ENCODE measurements at regions not wholly inside any gene's neighbourhood (a gene's known extent, or its start where the extent isn't known, plus 50 kb on each side); places are given as distances from the start of the nearest gene placed in this dataset.

DNA sequence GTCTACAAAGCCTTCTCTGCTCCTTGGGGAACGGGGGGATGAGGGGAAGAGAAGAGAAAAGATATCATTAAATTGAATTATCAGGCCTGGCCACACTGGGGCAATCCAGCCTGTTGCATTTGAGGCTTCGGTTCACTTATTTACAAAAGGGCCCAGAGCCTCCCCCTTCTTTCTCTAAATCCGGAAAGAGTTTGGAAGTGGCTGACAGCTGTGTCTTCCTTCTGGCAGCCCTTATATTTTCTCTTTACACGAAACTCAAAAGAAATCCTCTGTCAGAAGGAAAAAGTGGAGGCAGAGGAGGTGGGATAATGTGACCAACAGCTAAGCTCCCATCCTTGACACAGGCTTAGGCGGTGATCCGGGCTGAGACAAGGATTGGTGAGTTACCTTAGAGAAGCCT is 158.3 kb upstream of the TAPT1 start (continued):
- TF ChIP-seq REST (IDR thresholded peaks at IDR 0.05): no peak
- TF ChIP-seq FOXA1 (IDR thresholded peaks at IDR 0.05): no peak
- no peak for TF ChIP-seq FOXA2 (IDR thresholded peaks at IDR 0.05)

- 62% methylated on average over 3 of the region's 3 CpGs for WGBS
- Histone ChIP-seq H3K4me3 (ENCODE audit: low read depth in 1 of 3, low read length in 3 of 3) (no peak overlapping the region), H3K9ac (ENCODE audit: low read depth in 1 of 2, low read length in 2 of 2) (no peak overlapping the region), H3K27ac (ENCODE audit: low read depth in 1 of 2, low read length in 2 of 2) (no peak overlapping the region), H3K4me1 (ENCODE audit: control insufficient read depth in 4 of 4, insufficient read depth in 4 of 4, low read length in 3 of 4) (no peaks in the 10 kb centered on the region), H3K27me3 (ENCODE audit: control insufficient read depth in 4 of 4, insufficient read depth in 4 of 4, low read length in 3 of 4) (no peaks in the 10 kb centered on the region), H3K9me3 (ENCODE audit: control insufficient read depth in 4 of 4, low read length in 3 of 4) (peaks cover 0 to 2% (median 0%) of the 10 kb centered on the region in 4 donors), H3K36me3 (ENCODE audit: control insufficient read depth in 4 of 4, insufficient read depth in 3 of 4, low read depth in 1 of 4, low read length in 3 of 4) (no peaks in the 10 kb centered on the region)
- DNase-seq (ENCODE audit: low spot score): no peak
- TF ChIP-seq RAD21 (IDR thresholded peaks at IDR 0.05): no peak
Observed at GRCh38 chr4:16382571-16382970, 156.3 kb upstream of the TAPT1 start.

DNA sequence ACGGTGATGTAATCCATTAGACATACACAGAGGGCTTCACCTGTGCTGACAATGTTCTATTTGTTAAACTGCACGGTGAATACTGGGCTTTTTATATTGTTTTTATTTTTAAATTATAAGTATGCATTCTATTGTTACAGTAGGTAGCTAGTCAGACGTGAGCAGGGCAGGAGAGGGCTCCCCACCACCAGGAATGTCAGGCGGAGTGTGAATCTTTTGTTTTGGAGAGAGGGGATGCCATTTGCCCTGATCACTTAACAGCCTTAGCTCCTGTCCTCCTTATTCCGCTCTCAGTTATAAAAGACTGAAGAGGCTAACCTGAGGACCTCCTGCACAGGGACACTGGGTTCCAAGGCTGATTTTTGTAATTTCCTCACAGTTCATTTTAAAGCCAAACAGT is 151.6 kb upstream of the TAPT1 start:
- WGBS: 84% methylated on average over 5 of the region's 5 CpGs
- H3K4me3 ChIP-seq (ENCODE audit: low read depth in 1 of 3, low read length in 3 of 3): no peak overlapping the region
- no peak for DNase-seq (ENCODE audit: low spot score)
- H3K27ac ChIP-seq (ENCODE audit: low read depth in 1 of 2, low read length in 2 of 2): no peak overlapping the region
- TF ChIP-seq FOXA2 (IDR thresholded peaks at IDR 0.05): no peak
- no peak for TF ChIP-seq EGR1 (IDR thresholded peaks at IDR 0.05; ENCODE audit: low read depth in 2 of 2)
- no peak for TF ChIP-seq ATF3 (IDR thresholded peaks at IDR 0.05)
- no peak for TF ChIP-seq NR2F2 (IDR thresholded peaks at IDR 0.05)
- no peak for TF ChIP-seq HNF4G (IDR thresholded peaks at IDR 0.05)
- no peak for TF ChIP-seq SP1 (IDR thresholded peaks at IDR 0.05)
- TF ChIP-seq, protein P1, sequence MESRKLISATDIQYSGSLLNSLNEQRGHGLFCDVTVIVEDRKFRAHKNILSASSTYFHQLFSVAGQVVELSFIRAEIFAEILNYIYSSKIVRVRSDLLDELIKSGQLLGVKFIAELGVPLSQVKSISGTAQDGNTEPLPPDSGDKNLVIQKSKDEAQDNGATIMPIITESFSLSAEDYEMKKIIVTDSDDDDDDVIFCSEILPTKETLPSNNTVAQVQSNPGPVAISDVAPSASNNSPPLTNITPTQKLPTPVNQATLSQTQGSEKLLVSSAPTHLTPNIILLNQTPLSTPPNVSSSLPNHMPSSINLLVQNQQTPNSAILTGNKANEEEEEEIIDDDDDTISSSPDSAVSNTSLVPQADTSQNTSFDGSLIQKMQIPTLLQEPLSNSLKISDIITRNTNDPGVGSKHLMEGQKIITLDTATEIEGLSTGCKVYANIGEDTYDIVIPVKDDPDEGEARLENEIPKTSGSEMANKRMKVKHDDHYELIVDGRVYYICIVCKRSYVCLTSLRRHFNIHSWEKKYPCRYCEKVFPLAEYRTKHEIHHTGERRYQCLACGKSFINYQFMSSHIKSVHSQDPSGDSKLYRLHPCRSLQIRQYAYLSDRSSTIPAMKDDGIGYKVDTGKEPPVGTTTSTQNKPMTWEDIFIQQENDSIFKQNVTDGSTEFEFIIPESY (IDR thresholded peaks at IDR 0.05): no peak
- TF ChIP-seq RXRA (IDR thresholded peaks at IDR 0.05): no peak
- no peaks in the 10 kb centered on the region for H3K36me3 ChIP-seq (ENCODE audit: control insufficient read depth in 4 of 4, insufficient read depth in 3 of 4, low read depth in 1 of 4, low read length in 3 of 4)
- no peaks in the 10 kb centered on the region for H3K27me3 ChIP-seq (ENCODE audit: control insufficient read depth in 4 of 4, insufficient read depth in 4 of 4, low read length in 3 of 4)
- no peaks in the 10 kb centered on the region for H3K4me1 ChIP-seq (ENCODE audit: control insufficient read depth in 4 of 4, insufficient read depth in 4 of 4, low read length in 3 of 4)
- H3K9ac ChIP-seq (ENCODE audit: low read depth in 1 of 2, low read length in 2 of 2): no peak overlapping the region
- H3K9me3 ChIP-seq (ENCODE audit: control insufficient read depth in 4 of 4, low read length in 3 of 4): no peaks in the 10 kb centered on the region

DNA sequence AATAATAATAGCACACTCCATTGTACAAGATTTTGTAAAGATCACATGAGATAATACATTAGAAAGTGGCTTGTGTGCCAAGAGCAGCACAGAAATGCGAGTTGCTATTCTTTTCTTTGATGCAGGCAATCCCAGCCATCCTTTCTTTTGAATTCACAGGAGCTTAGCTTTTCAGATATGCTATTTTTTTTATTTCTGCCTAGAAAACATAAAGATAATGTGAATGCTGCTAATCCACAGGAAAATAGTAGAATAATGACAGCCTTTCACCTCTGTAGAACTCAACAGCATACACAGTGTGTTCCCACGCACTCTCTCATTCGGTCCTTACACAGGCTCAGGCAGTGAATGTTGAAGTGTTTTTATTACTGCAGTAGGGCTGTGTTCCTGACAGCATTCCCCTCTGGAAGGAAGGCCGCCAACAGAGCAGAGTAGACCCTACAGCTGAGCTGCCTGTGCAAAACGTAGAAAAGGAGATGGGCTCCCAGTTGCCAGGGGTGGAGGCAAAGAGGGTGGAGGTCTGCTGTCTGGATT is 138.8 kb upstream of the TAPT1 start:
- Histone ChIP-seq H3K27ac (ENCODE audit: low read depth in 1 of 2, low read length in 2 of 2) (no peak overlapping the region), H3K9me3 (ENCODE audit: control insufficient read depth in 4 of 4, low read length in 3 of 4) (no peaks in the 10 kb centered on the region), H3K9ac (ENCODE audit: low read depth in 1 of 2, low read length in 2 of 2) (no peak overlapping the region), H3K36me3 (ENCODE audit: control insufficient read depth in 4 of 4, insufficient read depth in 3 of 4, low read depth in 1 of 4, low read length in 3 of 4) (no peaks in the 10 kb centered on the region), H3K4me1 (ENCODE audit: control insufficient read depth in 4 of 4, insufficient read depth in 4 of 4, low read length in 3 of 4) (no peaks in the 10 kb centered on the region), H3K4me3 (ENCODE audit: low read depth in 1 of 3, low read length in 3 of 3) (no peak overlapping the region), H3K27me3 (ENCODE audit: control insufficient read depth in 4 of 4, insufficient read depth in 4 of 4, low read length in 3 of 4) (no peaks in the 10 kb centered on the region)
- WGBS: 86% methylated on average over 5 of the region's 5 CpGs
- TF ChIP-seq JUND (IDR thresholded peaks at IDR 0.05) (no peak), ATF3 (IDR thresholded peaks at IDR 0.05) (no peak), MAX (IDR thresholded peaks at IDR 0.05) (no peak), SP1 (IDR thresholded peaks at IDR 0.05) (no peak), HNF4A (conservative IDR thresholded peaks at IDR 0.05) (no peak), FOXA2 (IDR thresholded peaks at IDR 0.05) (no peak), FOXA1 (IDR thresholded peaks at IDR 0.05) (no peak), NR2F2 (IDR thresholded peaks at IDR 0.05) (no peak), REST (IDR thresholded peaks at IDR 0.05) (no peak)
- no peak for DNase-seq (ENCODE audit: low spot score)
